Keratinocyte (primary cell): ENCODE measurements at regions not wholly inside any gene's neighbourhood (a gene's known extent, or its start where the extent isn't known, plus 50 kb on each side); places are given as distances from the start of the nearest gene placed in this dataset.

Source experiments
- DNase-seq: peaks from one replicate; pipeline ENCODE4 v3.0.0-alpha.2; 2011; ENCODE audit warnings: low read depth, missing footprints, low spot score
- FAIRE-seq: peaks from 2 replicates; lab custom pipeline; 2011; peaks lifted over from hg19 to GRCh38; lab: Jason Lieb, UNC
- H2AFZ ChIP-seq: 2 replicates; pipeline ENCODE4 v1.6.0; 2012; ENCODE audit warnings: low read length, control low read depth, inconsistent platforms; ENCODE audit not compliant: control insufficient read depth
- H3K27ac ChIP-seq: 2 replicates; pipeline ENCODE4 v1.5.1; 2011; ENCODE audit warnings: low read length; ENCODE audit not compliant: control insufficient read depth, insufficient read depth
- H3K27me3 ChIP-seq: 3 replicates; pipeline ENCODE4 v1.6.0; 2011; ENCODE audit warnings: low read length; ENCODE audit not compliant: control insufficient read depth, insufficient read depth; ENCODE audit errors: extremely low read depth
- H3K36me3 ChIP-seq, 2 experiments: 2 replicates in 1 of 2; 3 replicates in 1 of 2; pipeline ENCODE4 v1.5.1; 2011; ENCODE audit warnings: low read length in 2 of 2, mild to moderate bottlenecking in 1 of 2; ENCODE audit not compliant: control insufficient read depth in 2 of 2, insufficient read depth in 2 of 2; ENCODE audit errors: extremely low read depth in 1 of 2
- H3K4me1 ChIP-seq: 3 replicates; pipeline ENCODE4 v1.5.1; 2011; ENCODE audit warnings: low read length; ENCODE audit not compliant: control insufficient read depth, insufficient read depth; ENCODE audit errors: extremely low read depth
- H3K4me2 ChIP-seq: 3 replicates; pipeline ENCODE4 v1.6.0; 2011; ENCODE audit warnings: low read depth, low read length; ENCODE audit not compliant: control insufficient read depth, insufficient read depth; ENCODE audit errors: extremely low read depth
- H3K4me3 ChIP-seq, 3 experiments: fragments of 200-600 bp in 1 of 3; sonication (generic) in 1 of 3; 2 replicates in 2 of 3; 3 replicates in 1 of 3; pipeline ENCODE4 v1.5.1; 2011 to 2016; ENCODE audit warnings: low read length in 3 of 3, mild to moderate bottlenecking in 3 of 3, control low read depth in 2 of 3, inconsistent platforms in 1 of 3, low read depth in 1 of 3, mixed read lengths in 1 of 3, mixed run types in 1 of 3, moderate library complexity in 1 of 3; ENCODE audit not compliant: control insufficient read depth in 2 of 3, insufficient read depth in 2 of 3; ENCODE audit errors: extremely low read depth in 1 of 3
- H3K79me2 ChIP-seq: 2 replicates; pipeline ENCODE4 v1.6.0; 2012; ENCODE audit warnings: low read length; ENCODE audit not compliant: control insufficient read depth, insufficient read depth
- H3K9ac ChIP-seq: 3 replicates; pipeline ENCODE4 v1.6.0; 2011; ENCODE audit warnings: low read length; ENCODE audit not compliant: control insufficient read depth, insufficient read depth; ENCODE audit errors: extremely low read depth
- H3K9me1 ChIP-seq: 3 replicates; pipeline ENCODE4 v1.6.0; 2011; ENCODE audit warnings: low read length; ENCODE audit not compliant: control insufficient read depth, insufficient read depth; ENCODE audit errors: extremely low read depth
- H3K9me3 ChIP-seq: 2 replicates; pipeline ENCODE4 v1.5.1; 2012; ENCODE audit warnings: low read depth, low read length; ENCODE audit not compliant: control insufficient read depth
- H4K20me1 ChIP-seq: 3 replicates; pipeline ENCODE4 v1.6.0; 2011; ENCODE audit warnings: low read length; ENCODE audit not compliant: control insufficient read depth, insufficient read depth; ENCODE audit errors: extremely low read depth
- EZH2 ChIP-seq: IDR thresholded peaks from one replicate; pipeline ENCODE4 v1.6.1; 2012; ENCODE audit warnings: inconsistent platforms, mild to moderate bottlenecking, low read length, moderate library complexity
- dilution Hi-C: fragments of 300-500 bp; cut with MboI; formaldehyde crosslinking; loops from one replicate; pipeline ENCODE4 v1.7.0; 2020; ENCODE audit warnings: low sequenced_read_pairs; ENCODE audit not compliant: extremely low pct_ligation_motif_present
- TF ChIP-seq, protein P1 (sequence below), 3 experiments: IDR thresholded peaks in 1 of 3; conservative IDR thresholded peaks in 1 of 3; optimal IDR thresholded peaks in 1 of 3; 2 replicates in 2 of 3; 3 replicates in 1 of 3; pipeline versions ENCODE3 to v1.5.1; 2011; ENCODE audit warnings: low read length in 3 of 3, mild to moderate bottlenecking in 3 of 3, moderate library complexity in 2 of 3, control low read depth in 1 of 3, inconsistent platforms in 1 of 3; ENCODE audit not compliant: insufficient read depth in 2 of 3; ENCODE audit errors: extremely low read depth in 1 of 3

DNA sequence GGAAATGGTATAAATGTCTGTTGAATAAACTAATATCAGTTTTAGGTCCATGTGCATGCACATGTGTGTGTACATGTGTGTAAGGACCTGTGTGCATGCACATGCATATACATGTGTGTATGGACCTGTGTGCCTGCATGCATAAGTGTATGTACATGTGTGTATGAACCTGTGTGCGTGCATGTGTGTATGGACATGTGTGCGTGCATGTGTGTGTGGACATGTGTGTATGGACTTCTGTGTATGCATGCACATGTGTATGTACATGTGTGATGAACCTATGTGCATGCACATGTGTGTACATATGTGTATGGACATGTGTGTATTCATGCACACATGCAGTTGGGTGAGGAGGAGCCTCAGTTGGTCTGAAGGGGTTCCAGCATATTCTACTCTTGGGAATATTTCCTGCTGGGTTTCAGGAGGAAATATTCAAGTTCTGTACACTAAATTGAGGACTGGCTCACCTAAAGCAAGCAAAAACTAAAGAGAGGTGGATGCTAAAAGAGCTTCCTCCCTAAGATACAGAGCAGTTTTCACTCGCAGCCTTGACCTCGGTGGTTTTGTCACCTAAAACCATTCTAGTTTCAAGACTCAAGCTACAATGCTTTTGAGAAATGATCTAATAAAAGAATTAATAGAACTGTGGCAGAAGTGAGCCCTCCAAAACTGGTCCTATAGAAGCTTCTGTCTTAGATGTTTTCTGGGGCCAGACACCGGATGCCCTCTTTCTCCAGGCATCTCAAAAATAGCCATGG lies 742.8 kb downstream of the MAFB start:
- TF ChIP-seq, protein P1, sequence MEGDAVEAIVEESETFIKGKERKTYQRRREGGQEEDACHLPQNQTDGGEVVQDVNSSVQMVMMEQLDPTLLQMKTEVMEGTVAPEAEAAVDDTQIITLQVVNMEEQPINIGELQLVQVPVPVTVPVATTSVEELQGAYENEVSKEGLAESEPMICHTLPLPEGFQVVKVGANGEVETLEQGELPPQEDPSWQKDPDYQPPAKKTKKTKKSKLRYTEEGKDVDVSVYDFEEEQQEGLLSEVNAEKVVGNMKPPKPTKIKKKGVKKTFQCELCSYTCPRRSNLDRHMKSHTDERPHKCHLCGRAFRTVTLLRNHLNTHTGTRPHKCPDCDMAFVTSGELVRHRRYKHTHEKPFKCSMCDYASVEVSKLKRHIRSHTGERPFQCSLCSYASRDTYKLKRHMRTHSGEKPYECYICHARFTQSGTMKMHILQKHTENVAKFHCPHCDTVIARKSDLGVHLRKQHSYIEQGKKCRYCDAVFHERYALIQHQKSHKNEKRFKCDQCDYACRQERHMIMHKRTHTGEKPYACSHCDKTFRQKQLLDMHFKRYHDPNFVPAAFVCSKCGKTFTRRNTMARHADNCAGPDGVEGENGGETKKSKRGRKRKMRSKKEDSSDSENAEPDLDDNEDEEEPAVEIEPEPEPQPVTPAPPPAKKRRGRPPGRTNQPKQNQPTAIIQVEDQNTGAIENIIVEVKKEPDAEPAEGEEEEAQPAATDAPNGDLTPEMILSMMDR (optimal IDR thresholded peaks at IDR 0.05 in 1 of 3, IDR thresholded peaks at IDR 0.05 in 1 of 3, conservative IDR thresholded peaks at IDR 0.05 in 1 of 3; ENCODE audit: extremely low read depth in 1 of 3, insufficient read depth in 2 of 3, low read length in 3 of 3): no peak
- no peak for TF ChIP-seq EZH2
- no peak for FAIRE-seq
- H3K27ac ChIP-seq: no peak overlapping the region
- no peaks in the 10 kb centered on the region for H3K79me2 ChIP-seq
- dilution Hi-C loops: no loop called here
- H3K9me3 ChIP-seq: no peaks in the 10 kb centered on the region
- H3K9ac ChIP-seq: no peak overlapping the region
- no peaks in the 10 kb centered on the region for H3K27me3 ChIP-seq
- no peak overlapping the region for H3K4me2 ChIP-seq
- no peak for DNase-seq
- H3K36me3 ChIP-seq: no peaks in the 10 kb centered on the region
- H2AFZ ChIP-seq: no peak overlapping the region
- H3K4me3 ChIP-seq: no peak overlapping the region
- no peaks in the 10 kb centered on the region for H3K9me1 ChIP-seq
- H4K20me1 ChIP-seq: no peaks in the 10 kb centered on the region
- H3K4me1 ChIP-seq: no peaks in the 10 kb centered on the region

DNA sequence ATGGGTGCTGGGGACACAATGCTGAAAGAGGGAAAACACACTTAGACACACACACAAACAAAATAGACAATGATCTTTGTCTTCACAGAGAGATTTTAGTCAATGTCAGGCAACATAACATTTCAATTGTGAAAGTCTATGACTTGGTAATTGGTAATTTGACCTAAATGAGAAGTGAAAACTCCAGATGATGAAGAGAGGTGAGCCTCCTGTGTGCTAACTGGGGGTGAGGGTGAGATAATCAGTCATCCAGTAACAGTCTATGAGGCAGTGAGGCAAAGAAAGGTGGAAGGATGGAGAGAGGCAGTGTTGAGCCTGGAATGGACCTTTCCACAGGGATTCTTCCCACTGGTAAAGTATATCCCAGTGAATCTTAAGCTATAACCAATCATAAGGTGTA lies 744.2 kb downstream of the MAFB start:
- no peak overlapping the region for H3K9ac ChIP-seq
- no peaks in the 10 kb centered on the region for H4K20me1 ChIP-seq
- H3K27me3 ChIP-seq: no peaks in the 10 kb centered on the region
- FAIRE-seq (no peak), DNase-seq (no peak)
- no peaks in the 10 kb centered on the region for H3K9me3 ChIP-seq
- no peaks in the 10 kb centered on the region for H3K9me1 ChIP-seq
- no peaks in the 10 kb centered on the region for H3K4me1 ChIP-seq
- no peak overlapping the region for H2AFZ ChIP-seq
- H3K4me2 ChIP-seq: no peak overlapping the region
- no peak for TF ChIP-seq EZH2
- TF ChIP-seq, protein P1 (optimal IDR thresholded peaks at IDR 0.05 in 1 of 3, IDR thresholded peaks at IDR 0.05 in 1 of 3, conservative IDR thresholded peaks at IDR 0.05 in 1 of 3; ENCODE audit: extremely low read depth in 1 of 3, insufficient read depth in 2 of 3, low read length in 3 of 3): no peak
- H3K79me2 ChIP-seq: no peaks in the 10 kb centered on the region
- H3K27ac ChIP-seq: no peak overlapping the region
- dilution Hi-C loops: no loop called here
- H3K36me3 ChIP-seq: no peaks in the 10 kb centered on the region
- no peak overlapping the region for H3K4me3 ChIP-seq
